ENCODE measurements at regions not wholly inside any gene's neighbourhood (a gene's known extent, or its start where the extent isn't known, plus 50 kb on each side); places are given as distances from the start of the nearest gene placed in this dataset.

DNA sequence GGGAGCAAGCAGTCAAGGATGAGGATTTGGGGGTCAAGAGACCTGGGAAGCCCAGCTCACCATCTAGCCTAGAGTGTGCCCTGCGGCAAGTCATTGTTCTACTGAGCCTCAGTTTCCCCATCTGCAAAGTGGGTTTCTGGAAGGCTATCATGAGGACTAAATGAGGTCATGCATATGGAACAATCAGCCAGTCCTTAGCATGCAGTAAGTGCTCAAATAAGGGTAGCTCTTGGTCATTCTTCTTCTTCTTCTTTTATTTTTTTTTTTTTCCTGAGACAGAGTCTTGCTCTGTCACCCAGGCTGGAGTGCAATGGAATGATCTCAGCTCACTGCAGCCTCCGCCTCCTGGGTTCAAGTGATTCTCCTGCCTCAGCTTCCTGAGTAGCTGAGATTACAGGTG is 99.9 kb upstream of the RUNX3 start:
- no peaks in the 10 kb centered on the region for H3K36me3 ChIP-seq (replicated peaks in 1 of 2; ENCODE audit: insufficient read depth in 1 of 2, low read depth in 2 of 2)
- ATAC-seq (no peak), DNase-seq (no peak)
- no peaks in the 10 kb centered on the region for H3K9me3 ChIP-seq
- no peak overlapping the region for H3K4me3 ChIP-seq
- TF ChIP-seq, protein P1, sequence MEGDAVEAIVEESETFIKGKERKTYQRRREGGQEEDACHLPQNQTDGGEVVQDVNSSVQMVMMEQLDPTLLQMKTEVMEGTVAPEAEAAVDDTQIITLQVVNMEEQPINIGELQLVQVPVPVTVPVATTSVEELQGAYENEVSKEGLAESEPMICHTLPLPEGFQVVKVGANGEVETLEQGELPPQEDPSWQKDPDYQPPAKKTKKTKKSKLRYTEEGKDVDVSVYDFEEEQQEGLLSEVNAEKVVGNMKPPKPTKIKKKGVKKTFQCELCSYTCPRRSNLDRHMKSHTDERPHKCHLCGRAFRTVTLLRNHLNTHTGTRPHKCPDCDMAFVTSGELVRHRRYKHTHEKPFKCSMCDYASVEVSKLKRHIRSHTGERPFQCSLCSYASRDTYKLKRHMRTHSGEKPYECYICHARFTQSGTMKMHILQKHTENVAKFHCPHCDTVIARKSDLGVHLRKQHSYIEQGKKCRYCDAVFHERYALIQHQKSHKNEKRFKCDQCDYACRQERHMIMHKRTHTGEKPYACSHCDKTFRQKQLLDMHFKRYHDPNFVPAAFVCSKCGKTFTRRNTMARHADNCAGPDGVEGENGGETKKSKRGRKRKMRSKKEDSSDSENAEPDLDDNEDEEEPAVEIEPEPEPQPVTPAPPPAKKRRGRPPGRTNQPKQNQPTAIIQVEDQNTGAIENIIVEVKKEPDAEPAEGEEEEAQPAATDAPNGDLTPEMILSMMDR (IDR thresholded peaks at IDR 0.05) = no peak
- no peak for TF ChIP-seq POLR2A (IDR thresholded peaks at IDR 0.05)
- H3K27ac ChIP-seq = no peak overlapping the region
- H3K4me1 ChIP-seq = no peaks in the 10 kb centered on the region
- intact Hi-C loops (cut with DNase I) = no loop called here
- WGBS, 2 donors = 71 to 92% methylated on average over 2 of the region's 2 CpGs
- H3K27me3 ChIP-seq = no peaks in the 10 kb centered on the region

- Histone ChIP-seq H3K4me1 (no peaks in the 10 kb centered on the region), H3K27ac (no peak overlapping the region), H3K27me3 (no peaks in the 10 kb centered on the region), H3K36me3 (replicated peaks in 1 of 2; ENCODE audit: insufficient read depth in 1 of 2, low read depth in 2 of 2) (no peaks in the 10 kb centered on the region), H3K4me3 (no peak overlapping the region), H3K9me3 (no peaks in the 10 kb centered on the region)
- DNase-seq (no peak), ATAC-seq (no peak)
- intact Hi-C loops (cut with DNase I) = no loop called here
- TF ChIP-seq, protein P1 (IDR thresholded peaks at IDR 0.05) = no peak
- TF ChIP-seq POLR2A (IDR thresholded peaks at IDR 0.05) = no peak
- 63 to 69% methylated on average over 23 of the region's 23 CpGs for WGBS, 2 donors
Measured at GRCh38 chr1:25028907-25029599, 99.0 kb upstream of the RUNX3 start.

DNA sequence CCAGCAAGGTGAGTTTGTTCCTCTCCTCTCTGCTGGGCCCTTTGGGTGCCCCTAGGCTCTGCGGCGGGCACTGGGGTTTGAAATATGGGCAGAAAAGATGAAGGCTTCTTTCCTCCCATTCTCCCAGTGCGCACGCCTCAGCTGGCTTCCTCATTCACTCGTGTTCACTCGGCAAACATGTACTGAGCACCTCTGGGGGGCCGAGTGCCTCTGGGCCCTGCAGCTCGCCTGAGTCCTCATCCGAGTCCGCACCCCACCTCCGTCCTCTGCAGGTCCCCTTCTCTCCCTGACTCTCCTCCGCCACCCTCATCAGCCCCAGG is 98.5 kb upstream of the RUNX3 start:
- WGBS, 2 donors = 73 to 74% methylated on average over 12 of the region's 12 CpGs
- no peak overlapping the region for H3K4me3 ChIP-seq
- no peaks in the 10 kb centered on the region for H3K36me3 ChIP-seq (replicated peaks in 1 of 2; ENCODE audit: insufficient read depth in 1 of 2, low read depth in 2 of 2)
- ATAC-seq (no peak), DNase-seq (no peak)
- H3K4me1 ChIP-seq = no peaks in the 10 kb centered on the region
- TF ChIP-seq, protein P1 (IDR thresholded peaks at IDR 0.05) = no peak
- TF ChIP-seq POLR2A (IDR thresholded peaks at IDR 0.05) = no peak
- H3K27me3 ChIP-seq = no peaks in the 10 kb centered on the region
- H3K9me3 ChIP-seq = no peaks in the 10 kb centered on the region
- intact Hi-C loops (cut with DNase I) = no loop called here
- no peak overlapping the region for H3K27ac ChIP-seq

- intact Hi-C loops (cut with DNase I) = no loop called here
- no peak overlapping the region for H3K4me3 ChIP-seq
- ATAC-seq (no peak), DNase-seq (no peak)
- H3K36me3 ChIP-seq (replicated peaks in 1 of 2; ENCODE audit: insufficient read depth in 1 of 2, low read depth in 2 of 2) = no peaks in the 10 kb centered on the region
- no peak overlapping the region for H3K27ac ChIP-seq
- no peaks in the 10 kb centered on the region for H3K27me3 ChIP-seq
- H3K9me3 ChIP-seq = no peaks in the 10 kb centered on the region
- TF ChIP-seq, protein P1 (IDR thresholded peaks at IDR 0.05) = no peak
- TF ChIP-seq POLR2A (IDR thresholded peaks at IDR 0.05) = no peak
- WGBS, 2 donors = 74 to 75% methylated on average over 7 to 13 of the region's 13 CpGs
- no peaks in the 10 kb centered on the region for H3K4me1 ChIP-seq
Measured at GRCh38 chr1:25027822-25028586, 97.9 kb upstream of the RUNX3 start.
